Glutamatergic neuron (in vitro differentiated cells): ENCODE measurements at regions not wholly inside any gene's neighbourhood (a gene's known extent, or its start where the extent isn't known, plus 50 kb on each side); places are given as distances from the start of the nearest gene placed in this dataset.

ENCODE experiments used
- DNase-seq: peaks from one replicate; pipeline ENCODE4 v3.0.0; 2022
- H3K27ac Mint-ChIP-seq: one replicate; pipeline ENCODE4 v1.8.0; 2020; ENCODE audit warnings: mild to moderate bottlenecking, mixed read lengths, inconsistent platforms; ENCODE audit not compliant: unreplicated experiment
- H3K27me3 Mint-ChIP-seq: one replicate; pipeline ENCODE4 v1.8.0; 2020; ENCODE audit warnings: mild to moderate bottlenecking, moderate library complexity, mixed read lengths, inconsistent platforms; ENCODE audit not compliant: unreplicated experiment
- H3K36me3 Mint-ChIP-seq: one replicate; pipeline ENCODE4 v1.8.0; 2020; ENCODE audit warnings: mild to moderate bottlenecking, mixed read lengths, inconsistent platforms; ENCODE audit not compliant: unreplicated experiment
- H3K4me1 Mint-ChIP-seq: one replicate; pipeline ENCODE4 v1.8.0; 2020; ENCODE audit warnings: mild to moderate bottlenecking, low read depth, mixed read lengths, inconsistent platforms; ENCODE audit not compliant: unreplicated experiment
- H3K4me3 Mint-ChIP-seq: one replicate; pipeline ENCODE4 v1.8.0; 2020; ENCODE audit warnings: mild to moderate bottlenecking, mixed read lengths, inconsistent platforms; ENCODE audit not compliant: unreplicated experiment
- H3K9me3 Mint-ChIP-seq: one replicate; pipeline ENCODE4 v1.8.0; 2020; ENCODE audit warnings: mild to moderate bottlenecking, moderate library complexity, mixed read lengths, inconsistent platforms; ENCODE audit not compliant: unreplicated experiment
- TF ChIP-seq, protein P1 (sequence below): fragments of 200-600 bp; sonication (generic); IDR thresholded peaks from one replicate; pipeline ENCODE4 v1.5.0; 2021; ENCODE audit not compliant: partially characterized antibody, unreplicated experiment

DNA sequence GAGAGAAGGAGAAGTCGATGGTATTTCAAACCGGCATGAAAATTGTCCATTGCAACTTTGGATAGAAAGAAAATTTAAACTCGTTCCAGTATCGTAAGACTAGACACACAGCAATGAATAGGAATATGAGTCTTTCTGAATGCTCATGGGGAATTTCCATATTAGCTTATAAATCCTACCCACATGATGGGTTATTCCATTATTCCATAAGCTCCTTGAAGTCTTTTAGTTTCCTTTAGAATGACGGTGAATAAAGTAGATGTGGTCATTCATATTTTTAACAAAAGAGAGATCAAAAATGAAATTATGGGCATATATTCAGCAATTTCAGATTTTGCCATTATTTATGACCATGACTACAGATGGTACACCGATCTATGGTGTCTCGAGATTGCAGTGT, 163.4 kb upstream of the HMGA2 start:
- Mint-ChIP-seq H3K36me3 (peaks cover 11% of the 10 kb centered on the region), H3K9me3 (peaks cover 7% of the 10 kb centered on the region), H3K4me1 (no peaks in the 10 kb centered on the region), H3K27me3 (no peaks in the 10 kb centered on the region), H3K27ac (no peak overlapping the region), H3K4me3 (no peak overlapping the region)
- no peak for DNase-seq
- TF ChIP-seq, protein P1, sequence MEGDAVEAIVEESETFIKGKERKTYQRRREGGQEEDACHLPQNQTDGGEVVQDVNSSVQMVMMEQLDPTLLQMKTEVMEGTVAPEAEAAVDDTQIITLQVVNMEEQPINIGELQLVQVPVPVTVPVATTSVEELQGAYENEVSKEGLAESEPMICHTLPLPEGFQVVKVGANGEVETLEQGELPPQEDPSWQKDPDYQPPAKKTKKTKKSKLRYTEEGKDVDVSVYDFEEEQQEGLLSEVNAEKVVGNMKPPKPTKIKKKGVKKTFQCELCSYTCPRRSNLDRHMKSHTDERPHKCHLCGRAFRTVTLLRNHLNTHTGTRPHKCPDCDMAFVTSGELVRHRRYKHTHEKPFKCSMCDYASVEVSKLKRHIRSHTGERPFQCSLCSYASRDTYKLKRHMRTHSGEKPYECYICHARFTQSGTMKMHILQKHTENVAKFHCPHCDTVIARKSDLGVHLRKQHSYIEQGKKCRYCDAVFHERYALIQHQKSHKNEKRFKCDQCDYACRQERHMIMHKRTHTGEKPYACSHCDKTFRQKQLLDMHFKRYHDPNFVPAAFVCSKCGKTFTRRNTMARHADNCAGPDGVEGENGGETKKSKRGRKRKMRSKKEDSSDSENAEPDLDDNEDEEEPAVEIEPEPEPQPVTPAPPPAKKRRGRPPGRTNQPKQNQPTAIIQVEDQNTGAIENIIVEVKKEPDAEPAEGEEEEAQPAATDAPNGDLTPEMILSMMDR: no peak

DNA sequence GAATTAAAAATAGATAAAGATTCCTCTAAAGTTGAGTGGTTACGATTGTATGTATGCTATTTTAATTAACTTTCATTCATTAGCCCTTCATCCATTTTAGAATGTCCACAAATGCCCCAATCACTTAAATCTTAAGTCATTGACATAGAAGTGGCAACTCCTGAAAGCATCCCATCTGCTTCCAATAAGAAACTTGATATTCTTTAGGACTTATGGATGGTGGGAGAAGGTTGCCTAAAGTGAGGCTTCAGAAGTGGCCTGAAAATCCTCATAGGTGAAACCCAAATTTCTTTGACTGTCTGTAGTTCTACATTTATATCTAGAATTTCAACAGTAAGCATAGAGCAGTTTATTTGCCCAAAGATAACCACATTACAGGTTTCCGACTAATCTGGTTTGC, 161.7 kb upstream of the HMGA2 start:
- peaks cover under 1% of the 10 kb centered on the region for H3K4me1 Mint-ChIP-seq
- no peak for DNase-seq
- TF ChIP-seq, protein P1: no peak
- H3K27me3 Mint-ChIP-seq: no peaks in the 10 kb centered on the region
- H3K36me3 Mint-ChIP-seq: peaks cover 11% of the 10 kb centered on the region
- no peak overlapping the region for H3K4me3 Mint-ChIP-seq
- H3K27ac Mint-ChIP-seq: no peak overlapping the region
- H3K9me3 Mint-ChIP-seq: peaks cover 7% of the 10 kb centered on the region

DNA sequence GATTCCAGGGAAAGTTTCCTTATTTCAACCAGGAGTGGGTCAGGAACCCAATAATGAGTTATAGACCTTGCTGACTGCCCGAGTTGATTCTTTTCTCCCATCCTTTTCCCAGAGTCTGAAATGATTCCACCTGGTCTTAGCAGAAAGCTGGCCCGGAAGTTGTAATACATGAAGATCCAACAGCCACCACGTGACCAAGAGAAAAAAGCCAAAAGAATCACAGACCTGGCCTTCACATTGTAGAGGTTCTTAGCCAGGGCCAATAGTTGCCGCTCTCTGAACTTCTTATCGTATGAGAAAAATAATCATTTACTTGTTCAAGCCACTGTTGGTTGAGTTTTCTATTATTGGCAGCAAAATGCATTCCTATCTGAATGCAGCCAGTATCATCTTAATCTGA, 161.2 kb upstream of the HMGA2 start:
- Mint-ChIP-seq H3K27ac (no peak overlapping the region), H3K4me1 (peaks cover 5% of the 10 kb centered on the region), H3K36me3 (peaks cover 11% of the 10 kb centered on the region), H3K9me3 (peaks cover 7% of the 10 kb centered on the region), H3K27me3 (no peaks in the 10 kb centered on the region), H3K4me3 (no peak overlapping the region)
- TF ChIP-seq, protein P1: no peak
- DNase-seq: no peak

DNA sequence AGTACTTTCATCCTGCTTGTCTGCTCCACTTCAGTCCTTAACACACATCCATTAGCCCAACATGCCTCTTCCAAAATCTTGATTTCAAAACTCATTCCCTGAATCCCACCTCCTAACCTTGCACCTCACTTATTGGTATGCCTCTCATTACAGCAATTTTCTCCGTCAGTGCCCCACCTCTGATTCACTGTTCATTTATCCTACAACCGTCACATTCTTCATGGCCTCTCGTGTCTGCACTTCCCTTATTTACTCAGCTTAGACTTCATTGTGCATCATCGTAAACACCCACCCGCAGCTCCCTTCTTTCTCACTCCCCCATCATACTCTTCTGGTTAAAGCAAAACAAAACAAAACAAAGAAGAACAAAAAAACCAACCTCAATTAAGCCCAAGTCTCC, 160.6 kb upstream of the HMGA2 start:
- Mint-ChIP-seq H3K4me3 (no peak overlapping the region), H3K4me1 (peaks cover 10% of the 10 kb centered on the region), H3K27me3 (no peaks in the 10 kb centered on the region), H3K36me3 (peaks cover 11% of the 10 kb centered on the region), H3K27ac (no peak overlapping the region), H3K9me3 (peaks cover 7% of the 10 kb centered on the region)
- DNase-seq: no peak
- TF ChIP-seq, protein P1: no peak

DNA sequence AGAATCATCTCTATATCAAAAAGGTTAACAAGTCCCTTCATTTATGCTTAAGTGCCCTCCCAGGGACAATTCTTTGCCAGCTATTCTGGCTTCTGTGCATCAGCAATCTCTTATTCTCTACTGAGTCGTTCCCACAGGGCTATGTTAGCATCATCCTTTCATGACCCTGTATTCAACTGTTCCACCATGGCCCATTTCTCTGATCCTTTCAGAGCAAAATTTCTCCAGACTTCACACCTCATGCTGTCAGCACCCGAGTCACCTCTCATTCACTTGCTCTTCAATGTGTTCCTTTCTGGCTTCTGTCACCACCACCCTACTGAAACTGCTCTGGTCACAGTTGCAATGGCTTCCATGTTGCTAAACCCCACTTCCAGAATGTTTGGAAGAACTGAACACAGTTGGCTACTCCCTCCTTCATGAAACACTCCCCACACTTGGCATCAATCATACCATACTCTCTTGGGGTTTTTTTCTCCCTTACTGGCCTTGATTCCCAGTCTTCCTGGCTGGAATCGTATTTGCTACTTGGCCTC, 159.5 kb upstream of the HMGA2 start:
- Mint-ChIP-seq H3K36me3 (peaks cover 11% of the 10 kb centered on the region), H3K9me3 (peaks cover 7% of the 10 kb centered on the region), H3K4me1 (peaks cover 15% of the 10 kb centered on the region), H3K27ac (no peak overlapping the region), H3K4me3 (no peak overlapping the region), H3K27me3 (no peaks in the 10 kb centered on the region)
- TF ChIP-seq, protein P1: no peak
- no peak for DNase-seq
